NCI-H226 (cell line): ENCODE measurements at regions not wholly inside any gene's neighbourhood (a gene's known extent, or its start where the extent isn't known, plus 50 kb on each side); places are given as distances from the start of the nearest gene placed in this dataset.
"Not testable (repeated sequence)": the region's sequence is repeated elsewhere in the genome, so short reads cannot be mapped to it uniquely, and the experiment has no call there.

ENCODE experiments used
- DNase-seq: peaks from one replicate; pipeline ENCODE4 v3.0.0-alpha.2; 2015

DNA sequence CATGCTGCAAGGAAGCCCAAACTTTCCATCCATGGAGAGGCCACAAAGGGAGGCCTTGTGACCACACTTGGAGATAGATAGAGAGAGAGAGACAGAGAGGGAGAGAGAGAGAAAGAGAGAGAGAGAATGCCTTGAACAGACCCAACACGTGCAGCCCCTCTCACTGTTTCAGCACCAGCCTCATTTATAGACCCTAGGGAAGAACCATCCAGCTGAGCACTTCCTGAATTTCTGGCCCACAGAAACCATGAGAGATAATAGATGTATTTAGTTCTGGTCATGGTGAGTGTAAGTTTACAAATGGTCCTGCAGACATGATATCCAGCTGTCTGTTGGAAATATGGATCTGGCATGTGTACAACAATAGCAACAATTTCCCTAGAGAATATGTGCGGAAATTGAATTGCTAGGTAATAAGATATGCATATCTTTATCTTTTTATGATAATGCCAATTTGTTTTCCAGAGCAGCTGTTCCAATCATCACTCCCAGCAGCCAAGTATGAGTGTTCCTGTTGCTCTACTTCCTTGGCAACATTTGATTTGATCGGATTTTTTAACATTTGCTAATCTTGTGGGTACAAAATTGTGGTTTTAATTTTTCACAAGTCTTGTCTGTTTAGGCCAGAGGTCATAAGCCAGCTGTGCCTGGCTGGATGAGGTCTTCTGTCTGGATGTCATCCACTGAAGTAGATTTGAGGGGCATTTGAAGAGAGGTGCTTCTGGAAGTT, 217.3 kb upstream of the IL12B start:
- DNase-seq = no peak

DNA sequence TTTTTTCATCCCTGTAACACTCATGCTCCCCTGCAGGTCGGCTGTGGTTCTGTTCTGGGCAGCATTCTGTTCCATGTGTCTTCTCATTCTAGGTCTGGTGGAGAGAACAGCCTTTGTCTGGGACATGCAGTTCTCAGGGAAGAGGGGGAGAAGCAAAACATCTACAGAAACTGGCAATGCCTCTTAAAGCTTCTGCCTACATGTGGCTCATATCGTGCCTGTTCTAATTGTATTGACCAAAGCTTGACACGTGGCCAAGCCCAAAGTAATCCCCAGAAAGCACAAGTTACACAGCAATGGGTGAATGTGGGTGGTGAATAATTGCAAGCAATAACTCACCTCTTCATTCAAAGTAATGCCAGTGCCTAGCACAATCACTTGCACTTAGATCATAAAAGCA, 218.2 kb upstream of the IL12B start:
- no peak for DNase-seq

DNA sequence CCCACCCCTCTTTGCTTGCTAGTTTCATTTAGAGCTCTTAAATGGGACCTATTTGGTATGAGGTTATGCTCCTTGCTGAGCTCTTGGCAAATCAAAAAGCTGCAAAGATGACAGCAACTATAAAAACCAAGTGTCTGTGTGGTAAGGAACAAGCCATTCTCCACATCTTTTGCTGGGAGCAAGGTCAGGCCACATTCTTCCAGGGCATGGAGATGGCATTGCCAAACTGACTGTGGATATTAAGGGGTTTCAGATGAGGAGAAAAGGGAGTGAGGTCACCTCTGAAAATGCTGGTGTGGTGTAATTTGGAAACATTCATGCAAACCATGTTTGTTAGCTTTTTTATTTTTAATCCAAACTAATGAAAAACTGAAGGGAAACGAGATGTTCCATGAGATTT, 218.8 kb upstream of the IL12B start:
- DNase-seq = no peak

DNA sequence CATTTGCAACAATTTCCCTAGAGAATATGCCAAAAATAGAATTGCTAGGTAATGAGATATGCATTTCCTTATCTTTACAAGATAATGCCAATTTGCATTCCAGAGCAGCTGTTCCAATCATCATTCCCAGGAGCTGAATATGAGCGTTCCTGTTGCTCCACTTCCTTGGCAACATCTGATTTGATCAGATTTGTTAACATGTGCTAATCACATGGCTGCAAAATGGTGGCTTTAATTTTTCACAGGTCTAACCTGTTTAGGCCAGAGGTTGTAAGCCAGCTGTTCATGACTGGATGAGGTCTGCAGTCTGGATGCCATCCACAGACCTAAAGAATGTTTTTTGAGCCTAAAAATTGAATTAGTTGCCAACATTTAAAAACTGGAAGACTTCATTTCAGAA, 220.7 kb upstream of the IL12B start:
- DNase-seq = peak; percentile 4

DNA sequence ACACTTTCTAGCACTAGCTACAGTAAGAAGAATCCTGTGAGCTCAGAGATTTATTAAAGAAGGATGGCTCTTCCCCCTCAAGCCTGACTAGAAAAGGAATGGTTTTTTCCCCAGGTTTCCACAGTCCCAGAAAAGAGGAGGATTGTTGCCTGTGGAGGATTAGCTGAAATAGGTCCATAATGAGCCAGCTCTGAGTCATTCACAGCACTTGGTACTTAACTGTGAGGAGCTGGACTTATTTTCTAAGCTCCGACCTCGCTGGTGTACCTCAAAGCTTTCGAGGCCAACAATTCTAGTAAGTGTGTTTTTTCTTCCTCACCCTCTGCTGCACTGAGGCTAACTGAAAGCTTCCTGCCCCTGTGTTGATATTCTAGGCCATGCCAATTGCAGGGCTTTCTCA, 222.5 kb upstream of the IL12B start:
- DNase-seq = peak; percentile 41

DNA sequence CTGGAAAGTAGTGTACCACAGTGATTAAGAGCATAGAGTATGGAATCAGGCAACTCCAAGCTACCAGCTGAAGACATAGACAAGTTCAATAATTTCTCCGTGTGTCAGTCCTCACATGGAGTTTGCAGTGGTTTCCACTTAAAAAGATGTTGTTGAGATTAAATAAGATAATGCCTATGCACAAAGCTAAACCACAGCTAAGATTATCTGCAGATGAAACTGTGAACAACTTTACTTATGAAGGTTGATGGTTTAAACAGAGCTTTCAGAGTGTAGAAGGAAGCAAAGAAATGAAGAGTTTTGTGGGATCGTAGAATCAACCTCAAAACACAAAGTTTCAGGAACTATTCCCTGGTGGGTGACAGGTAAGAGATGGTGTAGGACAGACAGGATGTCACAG, 223.5 kb upstream of the IL12B start:
- DNase-seq = no peak

DNA sequence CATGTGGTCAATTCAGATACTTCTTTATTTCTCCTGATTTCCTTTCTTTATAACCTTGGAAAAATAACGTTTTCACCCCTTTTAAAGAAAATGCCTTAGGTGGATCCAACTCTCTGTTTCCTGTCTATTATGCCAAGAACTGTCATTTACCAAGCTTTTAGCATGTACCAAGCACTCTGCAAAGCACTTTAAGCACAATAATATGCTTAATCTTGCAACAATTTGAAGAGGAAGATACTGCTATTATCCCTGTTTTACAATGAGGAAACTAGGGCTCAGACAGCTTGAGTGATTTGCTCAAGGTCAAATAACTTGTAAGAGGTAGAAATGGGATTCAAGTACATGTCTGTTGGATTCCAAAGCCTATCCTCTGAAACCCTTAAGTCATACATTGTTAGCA, 224.8 kb upstream of the IL12B start:
- DNase-seq = no peak

DNA sequence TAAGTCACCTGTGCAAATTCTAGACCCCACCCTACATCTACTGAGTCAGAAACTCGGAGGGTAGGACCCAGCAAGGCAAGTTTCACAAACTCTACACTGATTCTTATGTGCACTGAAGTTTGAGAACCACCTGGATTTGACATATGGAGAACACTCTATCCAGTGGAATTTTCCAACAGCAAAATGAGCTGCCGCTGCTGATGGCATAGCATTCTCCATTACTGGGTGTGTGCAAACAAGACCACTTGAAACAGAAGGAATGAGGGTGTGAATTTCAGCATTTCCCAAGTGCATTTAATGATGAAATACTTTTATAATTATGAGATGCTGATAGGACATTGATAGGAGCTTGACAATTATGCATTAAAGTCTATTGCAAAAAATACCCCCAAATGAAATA, 229.1 kb upstream of the IL12B start:
- DNase-seq = no peak

DNA sequence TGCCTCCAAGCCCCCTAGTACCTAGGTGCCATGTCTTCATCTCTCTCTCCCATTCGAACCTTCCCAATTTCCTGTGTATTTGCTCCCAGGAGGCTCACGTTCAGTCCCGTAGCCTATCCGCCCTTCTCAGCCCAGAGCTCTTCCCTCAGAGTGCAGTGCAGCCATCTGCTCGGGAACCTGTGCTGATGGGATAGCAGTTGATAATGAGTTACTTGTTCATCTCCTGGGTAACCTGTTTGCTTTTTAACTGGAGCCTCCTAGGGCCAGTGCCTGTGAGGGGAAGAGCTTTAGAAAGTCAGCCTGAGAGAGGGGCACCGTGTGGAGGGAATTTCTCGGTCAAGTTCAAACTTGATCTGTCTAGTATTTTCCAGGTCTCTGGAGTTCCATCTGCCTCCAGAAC, 229.8 kb upstream of the IL12B start:
- DNase-seq = no peak

DNA sequence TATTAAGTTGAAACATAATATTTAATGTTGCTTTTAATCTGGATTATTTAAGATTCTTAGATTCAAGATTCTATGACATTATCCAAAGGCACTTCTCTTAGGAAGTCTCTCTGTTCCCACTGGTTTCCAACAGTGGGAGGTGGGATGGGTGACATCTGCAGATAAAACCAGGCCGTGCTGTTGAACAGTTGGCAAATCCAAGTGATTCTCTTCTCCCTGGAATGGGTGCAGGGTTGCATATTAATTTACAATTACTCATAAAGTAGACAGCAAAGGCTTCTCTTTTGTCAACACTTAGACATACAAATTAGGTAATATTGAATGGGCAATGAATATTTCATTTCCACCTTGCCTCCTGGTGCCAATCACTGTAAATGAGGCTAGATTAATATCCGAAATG, 233.7 kb upstream of the IL12B start:
- no peak for DNase-seq

DNA sequence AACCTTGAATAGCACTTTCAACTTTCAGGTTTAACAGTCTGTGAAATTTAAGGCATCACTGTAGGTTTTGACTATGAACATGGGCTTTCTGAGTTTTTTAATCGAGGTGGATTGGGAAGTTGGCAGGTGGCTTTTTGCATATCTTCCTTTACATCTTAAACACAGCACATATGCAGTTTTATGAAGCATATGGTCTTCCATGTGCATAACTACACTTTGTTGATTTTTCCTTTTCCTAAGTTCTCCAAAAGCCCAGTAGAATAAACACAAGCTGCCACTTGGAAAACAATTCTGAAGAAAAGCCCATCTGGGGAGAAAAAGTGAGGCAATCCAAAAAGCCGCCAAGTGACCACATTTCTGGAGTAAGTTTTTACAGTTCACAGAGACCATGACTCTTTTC, 236.5 kb upstream of the IL12B start:
- no peak for DNase-seq

DNA sequence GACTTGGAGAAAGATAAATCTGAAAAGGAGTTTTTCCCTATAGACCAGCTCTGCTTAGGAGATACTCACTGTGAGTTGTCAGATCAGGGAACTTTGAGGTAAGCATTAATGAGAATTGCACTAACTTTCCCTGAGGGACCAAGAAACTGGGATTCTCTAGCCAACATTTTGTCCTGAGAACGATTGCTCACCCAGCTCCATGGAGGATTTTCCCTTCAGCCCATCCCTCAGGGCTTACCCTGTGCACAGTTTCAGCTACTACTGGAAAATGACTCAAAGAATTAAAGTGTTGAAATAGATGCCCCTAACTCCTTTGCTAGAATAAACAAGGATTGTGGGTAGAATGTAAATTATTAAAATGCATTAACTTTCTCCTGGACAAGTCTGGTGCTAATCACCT, 237.2 kb upstream of the IL12B start:
- no peak for DNase-seq

DNA sequence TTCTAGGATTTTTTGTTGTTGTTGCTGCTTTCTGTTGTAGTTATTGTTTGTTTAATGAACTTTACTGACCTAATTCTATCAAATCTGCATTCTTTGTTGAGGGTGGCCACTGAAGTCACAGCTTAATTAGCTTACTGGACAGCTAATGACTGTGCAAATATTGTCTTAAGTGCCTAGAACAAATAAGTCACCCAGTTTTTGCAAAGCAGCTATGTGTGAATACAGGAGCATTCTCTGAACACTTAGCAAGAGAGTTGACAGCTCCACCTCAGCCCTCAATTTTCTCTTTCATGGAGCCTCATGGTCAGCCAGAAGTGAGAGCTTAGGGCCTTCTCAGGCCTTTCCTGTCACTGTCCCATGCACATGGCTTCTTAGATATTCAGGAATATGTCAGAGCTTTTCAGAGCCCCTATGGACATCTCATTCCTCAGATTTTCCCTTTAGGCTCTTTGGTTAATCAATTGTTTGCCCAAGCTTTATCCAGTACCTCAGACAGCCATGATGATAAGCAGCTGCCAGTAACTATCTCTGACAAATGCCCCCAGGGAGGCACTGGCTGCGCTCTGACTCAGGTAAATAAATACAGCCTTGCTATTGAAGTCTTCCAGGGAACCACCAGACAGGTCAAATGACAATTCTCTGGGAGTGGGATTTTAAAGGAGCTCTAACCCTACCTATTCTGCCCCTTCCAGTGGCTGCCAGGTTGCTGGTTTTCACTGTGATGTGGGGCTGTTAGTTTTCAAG, 241.4 kb upstream of the IL12B start:
- no peak for DNase-seq

DNA sequence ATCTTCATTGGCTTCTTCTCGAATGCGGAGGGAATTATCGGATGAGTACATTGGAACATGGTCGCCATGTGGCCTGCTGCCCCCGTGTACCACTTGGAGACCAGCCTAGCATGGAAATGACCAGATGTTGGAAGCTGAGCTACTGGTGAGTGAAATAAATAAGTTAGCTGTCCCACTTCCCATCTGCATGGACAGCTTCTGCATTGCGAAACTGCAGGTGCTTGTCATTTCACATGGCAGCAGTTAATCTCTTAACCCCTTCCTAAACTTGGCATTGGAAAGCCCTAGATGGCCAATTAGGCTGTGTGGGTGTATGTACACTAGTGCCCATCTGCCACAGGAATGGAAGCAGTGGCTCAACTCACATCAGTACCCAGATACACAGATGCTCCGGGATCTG, 246.6 kb upstream of the IL12B start:
- no peak for DNase-seq

DNA sequence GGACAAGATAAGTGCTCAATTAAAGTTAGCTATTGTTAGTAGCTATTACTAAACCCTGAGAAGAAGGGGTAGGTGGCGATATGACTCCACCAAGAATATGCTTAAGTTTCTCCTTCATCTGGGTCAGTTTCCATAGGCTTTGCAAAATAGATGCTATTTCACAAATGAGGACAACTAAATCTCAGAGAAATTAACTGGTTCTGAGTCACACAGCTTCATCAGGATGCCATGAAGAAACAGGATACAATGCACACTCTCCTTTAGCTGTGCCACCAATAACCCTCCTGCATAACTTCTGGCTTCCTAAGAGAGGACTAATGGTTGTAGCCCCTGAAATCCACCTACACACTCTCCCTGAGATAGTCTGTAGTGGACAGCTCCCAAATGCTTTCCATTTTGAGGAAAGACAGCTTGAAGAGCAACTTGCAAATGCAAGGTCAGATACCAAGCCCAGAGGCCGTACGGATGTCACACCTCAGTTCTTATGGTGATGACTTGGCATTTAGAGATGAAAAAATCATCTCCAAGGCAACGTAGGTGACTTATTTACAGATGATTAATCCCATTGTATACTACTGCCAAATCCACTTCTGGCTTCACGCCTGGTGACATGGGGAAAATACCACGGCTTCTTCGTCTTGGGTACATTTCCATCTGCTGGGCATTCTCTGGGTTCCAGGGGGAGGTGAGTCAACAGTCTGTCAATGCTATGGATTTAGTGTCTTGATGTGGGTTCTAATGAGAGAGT, 251.4 kb upstream of the IL12B start:
- DNase-seq = peak; percentile 84

DNA sequence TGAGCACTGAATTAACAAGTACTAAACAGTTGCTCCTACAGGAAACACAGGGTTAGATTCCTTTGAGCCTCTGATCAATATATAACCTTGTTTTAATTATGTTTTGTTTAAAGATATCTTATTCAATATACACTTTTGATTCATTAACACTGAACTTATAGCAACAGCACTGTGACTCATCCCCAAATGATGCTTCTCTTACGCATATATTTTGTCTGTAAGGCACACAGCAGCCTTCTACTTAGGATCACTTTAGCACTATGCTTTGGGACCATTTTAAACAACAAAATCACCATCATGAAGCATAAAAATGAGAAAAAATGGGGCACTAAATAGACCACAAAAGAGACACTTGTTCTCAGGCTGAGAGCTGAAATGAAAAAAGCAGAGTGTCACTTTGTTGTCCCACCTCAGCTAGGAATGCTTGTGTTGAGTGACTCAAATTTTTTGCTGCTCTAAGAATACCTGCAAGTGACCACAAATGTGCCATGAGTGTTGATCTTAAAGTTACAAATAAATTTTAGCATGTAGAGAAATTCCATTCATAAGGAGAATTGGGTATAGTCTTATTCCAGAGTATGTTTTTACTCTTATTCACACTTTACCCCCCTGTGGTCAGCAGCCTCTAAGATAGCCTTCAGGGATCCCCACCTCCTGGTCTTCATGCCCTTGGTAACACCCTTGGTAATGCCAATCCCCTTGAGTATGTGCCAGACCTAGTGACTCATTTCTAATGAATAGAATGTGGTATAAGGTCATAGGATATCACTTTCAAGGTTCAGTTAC, 252.7 kb upstream of the IL12B start:
- peak; percentile 25 for DNase-seq

DNA sequence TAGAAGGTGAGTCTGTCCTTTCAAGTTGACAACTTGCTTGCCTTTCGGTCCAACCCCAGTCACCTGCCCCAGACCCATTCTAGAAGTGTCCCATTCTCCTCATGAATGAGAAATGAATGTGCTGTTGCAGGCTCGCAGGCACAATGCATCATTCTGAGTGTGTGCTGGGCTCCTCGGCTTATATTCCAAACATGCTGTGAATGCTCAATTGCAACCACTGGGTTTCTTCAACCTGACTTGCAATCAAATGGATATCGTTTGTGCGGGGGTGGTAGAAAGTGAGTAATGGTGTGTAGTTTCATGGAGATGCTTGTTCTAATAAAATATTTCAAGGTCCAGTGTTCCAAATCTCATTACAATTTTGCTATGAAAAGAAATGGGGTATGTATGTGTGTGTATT, 256.6 kb upstream of the IL12B start:
- no peak for DNase-seq

DNA sequence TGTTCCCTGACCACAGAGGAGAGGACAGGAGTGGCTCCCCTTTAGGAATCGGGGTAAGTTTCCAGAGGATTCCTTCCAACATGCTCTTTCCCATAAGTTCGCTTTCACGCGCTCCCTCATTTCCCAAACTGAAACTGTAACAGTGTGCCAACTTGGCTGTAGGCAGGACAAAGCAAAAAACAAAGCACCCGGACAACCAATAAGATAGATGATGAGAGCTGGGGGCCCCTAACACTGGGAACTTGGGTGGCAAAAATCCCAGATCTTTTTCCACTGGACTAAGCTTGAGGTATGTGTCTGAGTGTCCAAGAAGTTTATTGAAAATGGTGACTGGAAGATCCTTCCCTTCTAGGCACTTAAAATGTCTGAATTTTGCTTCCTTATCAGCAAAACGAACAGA, 258.7 kb upstream of the IL12B start:
- no peak for DNase-seq

DNA sequence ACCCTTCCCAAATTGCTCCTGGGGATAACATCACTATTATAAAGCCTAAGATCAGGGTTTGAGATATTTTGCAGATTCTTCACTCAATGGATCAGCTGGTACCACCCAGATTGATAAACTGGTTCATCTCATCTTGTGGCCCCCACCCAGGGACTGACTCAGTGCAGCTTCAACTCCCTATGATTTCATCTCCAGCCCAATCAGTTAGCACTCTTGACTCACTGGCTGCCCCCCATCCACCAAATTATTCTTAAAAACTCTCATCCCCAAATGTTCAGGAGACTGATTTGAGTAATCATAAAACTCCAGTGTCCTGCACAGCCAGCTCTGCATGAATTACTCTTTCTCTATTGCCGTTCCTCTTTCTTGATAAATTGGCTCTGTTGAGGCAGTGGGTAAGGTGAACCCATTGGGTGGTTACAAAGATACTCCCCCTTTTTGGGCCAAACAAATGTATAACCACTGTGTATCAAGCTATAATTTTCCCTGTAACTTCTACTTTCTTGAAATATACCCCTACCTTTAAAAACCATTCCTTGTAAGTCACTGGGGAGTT, 263.3 kb upstream of the IL12B start:
- no peak for DNase-seq

DNA sequence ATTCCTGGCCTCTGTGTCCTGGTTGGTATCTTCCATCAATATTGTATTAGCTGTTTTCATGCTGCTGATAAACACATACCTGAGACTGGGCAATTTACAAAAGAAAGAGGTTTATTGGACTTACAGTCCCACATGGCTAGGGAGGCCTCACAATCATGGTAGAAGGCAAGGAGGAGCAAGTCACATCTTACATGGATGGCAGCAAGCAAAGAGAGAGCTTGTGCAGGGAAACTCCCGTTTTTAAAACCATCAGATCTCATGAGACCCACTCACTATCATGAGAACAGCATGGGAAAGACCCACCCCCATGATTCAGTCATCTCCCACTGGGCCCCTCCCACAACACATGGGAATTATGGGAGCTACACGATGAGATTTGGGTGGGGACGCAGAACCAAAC, 265.3 kb upstream of the IL12B start:
- DNase-seq = not testable (repeated sequence)

DNA sequence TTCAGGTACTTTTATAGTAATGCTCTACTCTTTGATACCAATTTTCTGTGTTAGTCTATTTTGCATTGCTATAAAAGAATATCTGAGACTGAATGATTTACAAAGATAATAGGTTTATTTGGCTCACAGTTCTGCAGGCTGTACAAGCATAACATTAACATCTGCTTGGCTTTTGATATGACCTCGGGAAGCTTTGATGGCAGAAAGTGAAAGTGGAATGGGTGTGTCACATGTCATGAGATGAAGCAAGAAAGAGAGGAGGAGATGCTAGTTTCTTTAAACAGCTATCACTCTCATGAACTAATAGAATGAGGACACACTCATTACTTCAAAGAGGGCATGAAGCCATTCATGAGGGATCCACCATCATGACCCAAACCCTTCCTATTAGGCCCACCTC, 270.9 kb upstream of the IL12B start:
- DNase-seq = no peak

DNA sequence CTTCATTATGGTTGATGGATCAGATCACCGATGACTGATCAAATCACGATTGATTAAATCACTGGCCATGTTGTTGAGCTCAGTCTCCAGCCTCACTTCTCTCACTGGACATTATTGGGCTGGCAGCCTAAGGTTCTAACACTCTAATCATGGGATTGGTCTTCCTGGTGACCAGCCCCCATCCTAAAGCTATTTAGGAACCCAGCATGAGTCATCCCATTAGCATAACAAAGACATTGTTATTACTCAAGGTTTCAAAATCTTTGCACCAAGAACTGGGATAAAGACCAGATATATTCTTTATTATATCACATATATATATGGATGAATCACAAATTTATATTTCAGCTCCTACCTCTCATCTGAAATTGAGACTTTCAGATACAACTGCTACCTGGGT, 272.1 kb upstream of the IL12B start:
- DNase-seq = no peak

DNA sequence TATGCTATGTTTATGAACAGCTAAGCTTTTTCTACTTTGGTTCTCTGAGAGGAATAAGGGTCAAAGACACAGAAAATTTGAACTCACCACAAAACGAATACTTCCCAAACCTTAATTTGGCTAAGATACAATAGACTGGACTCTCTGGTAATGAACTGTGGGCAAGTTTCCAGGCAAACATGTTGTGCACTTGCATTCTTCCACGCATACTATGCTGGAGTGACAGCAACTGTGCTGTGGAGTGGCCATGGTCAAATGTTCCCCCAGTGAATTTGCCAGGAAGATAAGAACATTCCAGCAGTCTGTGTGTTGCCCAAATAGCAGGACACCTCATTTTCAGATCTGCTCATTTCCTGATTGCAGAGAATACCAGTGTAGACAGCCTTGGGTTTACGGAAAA, 275.3 kb upstream of the IL12B start:
- peak; percentile 64 for DNase-seq
